Stimulated activated CD8-positive, alpha-beta memory T cell treated with anti-CD3 and anti-CD28 coated beads, Interleukin-4, amount 100 ng/mL, for 48 hours (primary cell): ENCODE measurements at regions not wholly inside any gene's neighbourhood (a gene's known extent, or its start where the extent isn't known, plus 50 kb on each side); places are given as distances from the start of the nearest gene placed in this dataset.
"Not testable (repeated sequence)": the region's sequence is repeated elsewhere in the genome, so short reads cannot be mapped to it uniquely, and the experiment has no call there.

Experiments used
- DNase-seq: peaks from one replicate; pipeline ENCODE4 v3.0.0-alpha.2; 2020

DNA sequence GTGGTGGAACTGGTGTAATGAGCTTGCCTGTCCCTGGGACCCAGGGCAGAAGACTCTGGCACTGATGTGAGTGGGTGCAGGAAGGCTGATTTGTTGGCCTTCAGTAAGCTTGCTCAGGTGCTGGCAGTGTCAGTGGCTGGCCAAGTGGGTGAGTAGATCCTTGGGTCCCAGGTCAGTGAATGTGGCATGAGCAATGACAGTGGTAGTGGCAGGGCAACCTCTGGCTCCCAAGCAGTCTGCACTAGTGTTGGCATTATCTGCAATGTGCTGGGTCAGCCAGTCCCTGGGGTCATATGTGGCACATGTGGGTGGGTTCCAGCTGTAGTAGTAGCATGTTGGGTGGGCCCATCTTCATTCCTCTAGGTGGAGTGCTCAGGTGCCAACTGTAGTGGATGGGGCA lies 640.9 kb upstream of the GRM3 start:
- DNase-seq: no peak

DNA sequence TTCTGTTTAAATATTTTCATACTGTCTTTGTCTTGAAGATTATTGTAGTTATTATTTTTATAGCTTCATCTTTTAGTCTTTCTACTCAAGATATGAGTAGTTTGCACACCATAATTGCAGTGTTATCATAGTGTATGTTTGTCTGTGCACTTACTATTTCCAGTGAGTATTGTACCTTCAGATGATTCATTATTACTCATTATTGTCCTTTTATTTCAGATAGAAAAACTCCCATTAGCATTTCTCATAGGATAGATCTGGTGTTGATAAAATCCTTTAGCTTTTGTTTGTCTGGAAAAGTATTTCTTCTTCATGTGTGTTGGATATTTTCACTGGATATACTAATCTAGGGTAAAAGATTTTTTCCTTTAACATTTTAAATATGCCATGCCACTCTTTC lies 646.2 kb upstream of the GRM3 start:
- DNase-seq: no peak

DNA sequence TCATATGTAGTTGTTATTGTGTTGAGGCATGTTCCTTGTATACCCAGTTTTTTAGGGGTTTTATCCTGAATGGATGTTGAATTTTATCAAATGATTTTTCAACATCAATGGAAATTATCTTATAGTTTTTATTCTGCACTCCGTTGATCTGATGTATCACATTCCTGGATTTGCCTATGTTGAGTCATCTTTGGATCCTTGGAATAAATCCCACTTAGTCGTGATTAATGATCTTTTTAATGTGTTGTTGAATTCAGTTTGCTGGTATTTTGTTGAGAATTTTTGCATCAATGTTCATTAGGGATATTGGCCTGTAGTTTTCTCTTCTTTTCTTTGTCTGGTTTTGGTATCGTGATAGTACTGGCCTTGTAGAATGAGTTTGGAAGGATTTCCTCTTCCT lies 648.6 kb upstream of the GRM3 start:
- DNase-seq: no peak

DNA sequence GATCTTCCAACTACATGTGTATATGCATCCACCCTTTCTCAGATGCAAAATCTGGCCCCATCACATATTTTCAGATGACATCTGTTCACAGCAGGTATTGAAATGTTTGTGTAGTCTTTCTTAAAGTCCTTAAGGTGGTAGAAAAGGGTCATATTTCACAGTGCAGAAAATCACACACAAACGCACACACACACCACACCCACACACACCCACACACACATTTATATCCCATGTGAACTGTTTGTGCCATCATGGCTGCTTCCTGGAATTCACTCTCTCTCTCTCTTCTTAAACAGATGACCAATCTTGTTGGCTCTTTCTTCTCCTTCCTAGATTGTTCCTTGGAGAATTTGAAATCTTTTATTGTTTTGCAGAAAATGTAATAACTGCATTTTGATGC lies 663.0 kb upstream of the GRM3 start:
- no peak for DNase-seq

DNA sequence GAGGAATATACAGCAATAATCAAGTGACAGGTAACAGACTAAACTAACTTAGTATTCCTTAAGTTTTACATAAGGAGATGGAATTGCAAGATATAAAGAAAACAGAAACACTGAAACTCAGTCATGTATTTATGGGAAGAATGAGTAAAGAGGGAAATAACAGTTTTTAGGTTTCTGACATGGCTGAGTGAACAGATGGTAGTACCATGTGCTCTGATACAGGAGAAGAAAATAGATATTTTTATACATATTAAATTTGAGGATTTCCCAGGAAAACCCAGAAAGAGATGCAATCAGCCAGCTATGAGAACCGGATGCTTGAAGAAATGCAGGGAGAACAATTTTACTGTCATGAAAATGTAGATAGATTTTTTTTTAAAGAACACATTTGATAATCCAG lies 669.5 kb upstream of the GRM3 start:
- DNase-seq: no peak

DNA sequence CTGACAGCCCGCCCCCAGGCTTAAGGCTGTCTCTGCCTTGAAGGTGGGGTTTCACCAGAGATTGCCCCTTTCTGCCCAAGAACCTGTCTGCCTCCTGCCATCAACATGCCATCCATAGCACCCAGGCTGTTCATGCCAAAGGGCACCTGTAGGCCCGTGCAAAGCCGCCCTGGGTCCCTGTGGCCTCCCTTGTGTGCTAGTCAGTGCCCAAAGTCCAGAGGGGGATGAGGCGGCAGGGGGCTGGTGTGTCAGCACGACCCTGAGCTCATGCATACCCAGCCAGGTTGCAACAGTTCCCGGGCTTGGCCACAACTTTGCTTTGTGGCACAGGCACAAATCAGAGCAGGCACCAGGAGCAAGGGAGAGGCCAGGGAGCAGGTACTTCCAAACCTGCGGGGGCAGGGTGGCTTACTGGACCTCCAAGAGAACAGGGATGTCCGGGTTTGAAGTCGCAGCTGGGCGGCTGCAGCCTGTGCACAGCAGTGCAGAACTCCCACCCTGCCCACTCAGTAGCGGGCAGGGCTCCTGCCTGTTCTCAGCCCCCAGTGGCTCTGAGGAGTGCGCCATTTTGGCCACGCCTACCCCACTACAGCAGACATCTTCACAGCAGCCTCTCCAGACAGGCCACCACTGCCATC lies 671.1 kb upstream of the GRM3 start:
- DNase-seq: no peak

DNA sequence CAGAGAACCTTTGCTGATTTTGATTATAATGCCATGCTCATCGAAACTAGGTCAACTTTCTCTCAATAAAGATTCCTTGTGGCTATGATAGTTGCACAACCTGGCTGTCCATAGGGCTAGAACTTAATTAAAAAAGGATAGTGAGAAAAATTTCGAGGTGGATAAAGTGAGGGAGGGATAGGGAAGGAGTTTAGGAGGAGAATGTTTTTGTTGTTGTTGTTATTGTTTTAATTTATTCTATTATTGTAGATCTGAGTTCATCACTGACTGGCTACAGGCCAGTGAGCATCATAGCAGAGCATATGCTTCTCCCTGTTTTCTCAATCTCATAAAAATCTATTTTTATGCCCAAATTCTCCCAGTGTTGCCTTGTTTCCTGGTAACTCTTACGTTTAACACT lies 688.7 kb upstream of the GRM3 start:
- no peak for DNase-seq

DNA sequence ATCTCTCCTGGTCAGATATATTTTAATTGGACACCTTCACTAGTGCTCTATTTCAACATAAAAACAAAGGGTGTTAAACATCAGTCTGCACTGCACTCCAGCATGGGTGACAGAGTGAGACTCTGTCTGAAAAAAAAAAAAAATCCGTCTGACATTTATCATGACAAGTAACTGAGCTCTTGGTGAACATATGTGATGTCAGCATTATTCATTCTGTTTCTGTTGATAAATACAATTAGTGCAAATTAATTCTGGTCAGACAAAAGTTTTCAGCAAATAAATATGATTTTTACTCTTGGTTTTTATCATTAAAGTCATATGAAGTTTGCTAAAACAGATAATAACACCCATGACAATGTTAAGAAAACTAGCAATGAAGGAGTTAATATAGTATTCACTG lies 692.8 kb upstream of the GRM3 start:
- DNase-seq: no peak

DNA sequence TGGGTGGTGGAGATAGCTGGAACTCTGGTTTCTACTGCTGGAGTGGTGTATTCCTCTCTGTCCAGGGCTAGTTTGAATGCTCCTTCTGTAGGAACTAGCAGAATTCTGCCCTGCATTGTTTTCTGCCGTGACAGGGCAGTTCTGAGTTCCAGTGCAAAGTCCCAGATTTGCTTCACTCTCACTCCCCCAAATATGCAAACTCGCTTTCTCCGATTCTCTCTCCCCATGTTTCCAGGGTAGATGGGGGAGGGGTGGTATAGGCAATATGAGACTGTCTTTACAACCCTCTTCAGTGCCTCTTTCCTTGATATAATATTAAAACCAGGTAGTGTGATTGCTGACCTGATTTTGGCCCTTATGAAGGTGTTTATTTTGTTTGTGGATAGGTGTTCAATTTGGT lies 693.3 kb upstream of the GRM3 start:
- DNase-seq: no peak

DNA sequence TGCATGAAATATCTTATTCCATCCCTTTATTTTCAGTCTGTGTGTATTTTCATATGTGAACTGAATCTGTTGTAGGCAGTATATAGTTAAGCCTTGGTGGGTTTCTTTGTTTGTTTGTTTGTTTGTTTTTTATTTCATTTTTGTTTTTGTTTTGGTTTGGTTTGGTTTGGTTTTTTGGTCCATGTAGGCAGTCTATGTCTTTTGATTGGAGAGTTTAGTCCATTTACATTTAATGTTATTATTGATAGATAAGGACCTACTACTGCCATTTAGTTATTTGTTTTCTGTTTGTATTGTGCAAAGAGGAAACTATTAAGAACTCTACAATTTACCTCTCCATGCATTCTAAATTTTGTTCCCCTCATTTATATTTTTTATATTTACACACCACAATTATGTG lies 695.9 kb upstream of the GRM3 start:
- no peak for DNase-seq

DNA sequence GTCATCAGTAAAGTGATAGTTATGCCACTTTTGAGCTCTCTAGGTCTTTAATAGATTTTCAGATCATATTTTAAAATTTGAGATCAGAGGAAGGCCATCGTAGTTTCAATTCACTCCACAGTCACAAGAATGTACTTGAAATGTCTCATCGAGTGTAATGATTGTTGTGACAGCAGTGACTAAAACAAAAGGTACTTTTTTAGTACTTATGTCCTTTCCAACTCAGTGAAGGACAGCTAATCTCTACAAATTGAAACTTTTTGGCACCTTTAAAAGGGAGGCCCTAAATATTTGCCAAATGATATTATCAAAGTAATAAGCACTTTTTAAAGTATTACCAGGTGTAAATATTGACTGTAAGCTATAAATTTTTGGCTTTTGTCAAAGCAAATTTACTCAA lies 702.9 kb upstream of the GRM3 start:
- no peak for DNase-seq

DNA sequence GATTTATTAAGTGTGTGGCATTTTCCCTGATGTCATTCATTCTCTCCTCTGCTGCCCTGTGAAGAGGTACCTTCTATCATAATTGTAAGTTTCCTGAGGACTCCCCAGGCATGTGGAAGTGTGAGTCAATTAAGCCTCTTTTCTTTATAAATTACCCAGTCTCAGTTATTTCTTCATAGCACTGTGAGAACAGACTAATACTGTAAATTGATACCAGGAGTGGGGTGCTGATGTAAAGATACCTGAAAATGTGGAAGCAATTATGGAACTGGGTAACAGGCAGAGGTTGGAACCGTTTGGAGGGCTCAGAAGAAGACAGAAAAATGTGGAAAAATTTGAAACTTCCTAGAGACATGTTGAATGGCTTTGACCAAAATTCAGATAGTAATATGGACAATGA lies 711.8 kb upstream of the GRM3 start:
- DNase-seq: no peak

DNA sequence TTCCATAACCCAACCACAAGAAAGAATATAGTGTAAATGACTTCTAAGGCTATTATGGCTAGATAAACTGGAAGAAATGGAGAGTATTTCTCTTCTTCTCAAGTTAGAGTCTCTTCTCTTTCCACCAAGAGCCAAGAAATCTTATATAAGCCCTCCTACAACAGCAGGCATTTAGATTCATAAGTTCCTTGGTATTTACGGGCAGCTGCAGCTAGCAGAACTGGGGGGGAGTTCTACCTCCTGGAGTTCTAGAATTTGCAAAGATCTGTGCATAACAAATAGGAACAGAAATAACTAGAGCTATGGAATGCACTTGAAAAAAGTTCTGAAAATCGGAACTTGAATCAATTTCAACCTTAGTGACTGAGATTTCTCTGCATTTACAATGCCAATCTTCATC lies 715.2 kb upstream of the GRM3 start:
- no peak for DNase-seq

DNA sequence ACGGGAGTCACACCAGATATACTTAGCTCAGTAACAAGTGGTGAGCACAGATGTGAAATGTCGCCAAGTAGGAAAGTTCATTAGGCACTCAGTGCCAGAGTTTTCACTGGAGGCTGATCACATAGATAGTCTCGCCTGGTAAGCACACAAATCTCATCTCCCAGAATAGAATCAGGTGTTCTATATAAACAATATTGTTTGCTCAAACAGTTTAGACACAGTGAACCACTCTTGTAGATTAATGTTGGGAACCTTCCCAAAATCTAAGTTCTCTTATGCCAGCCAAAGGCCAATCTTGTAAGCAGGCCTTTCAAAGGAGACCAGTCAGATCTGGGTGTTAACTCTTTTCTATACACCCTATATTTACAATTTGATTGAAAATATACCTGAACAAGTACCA lies 716.5 kb upstream of the GRM3 start:
- DNase-seq: no peak

DNA sequence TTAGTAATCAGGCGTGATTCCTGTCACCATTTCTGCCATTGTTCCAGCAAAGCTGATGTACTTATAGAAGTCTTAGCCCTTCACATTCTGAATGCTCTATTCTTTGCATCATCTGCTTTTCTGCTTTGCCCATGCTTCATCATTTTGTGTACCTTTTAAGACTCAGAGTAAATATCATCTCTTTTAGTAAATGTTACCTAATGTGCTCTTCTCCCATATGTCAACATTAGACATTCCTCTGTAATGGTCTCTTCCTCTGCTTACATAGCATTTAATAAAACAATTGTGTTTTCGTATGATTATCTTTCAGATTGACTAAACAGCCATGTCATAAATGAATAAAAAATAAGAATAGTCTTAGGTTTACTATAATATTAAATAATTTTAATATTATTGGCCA lies 719.6 kb upstream of the GRM3 start:
- DNase-seq: no peak

DNA sequence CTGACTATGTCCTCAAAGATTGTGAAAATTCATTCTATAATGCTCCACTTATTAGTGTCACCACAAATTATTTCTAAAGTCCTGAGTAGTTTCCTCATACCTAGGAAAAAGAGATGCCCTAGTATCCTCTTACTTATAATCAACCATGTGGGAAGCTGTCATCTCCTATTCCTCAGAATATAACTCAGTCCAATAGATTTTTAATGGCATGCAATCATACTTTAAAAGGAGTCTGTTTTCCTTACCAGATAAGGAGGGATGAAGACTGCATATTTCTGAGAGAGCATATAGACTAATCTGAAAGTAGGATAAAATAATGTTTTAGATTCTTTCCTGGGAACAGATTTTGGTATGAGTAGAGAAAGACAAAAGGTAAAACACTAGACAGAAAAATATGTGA lies 727.7 kb upstream of the GRM3 start:
- no peak for DNase-seq

DNA sequence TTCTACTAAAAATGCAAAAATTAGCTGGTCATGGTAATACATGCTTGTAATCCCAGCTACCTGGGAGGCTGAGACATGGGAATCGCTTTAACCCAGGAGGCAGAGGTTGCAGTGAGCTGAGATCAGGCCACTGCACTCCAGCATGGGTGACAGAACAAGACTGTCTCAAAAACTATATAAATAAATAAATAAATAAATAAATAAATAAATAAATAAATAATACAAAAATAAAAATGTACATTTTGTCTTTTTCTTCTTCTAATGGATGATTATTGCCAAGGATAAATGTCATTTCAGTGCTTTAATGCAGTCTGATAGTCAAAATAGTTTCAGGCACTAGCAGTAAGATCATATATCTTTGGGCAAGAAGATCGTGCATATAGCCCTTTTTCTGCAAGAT lies 727.6 kb upstream of the SEMA3D start:
- no peak for DNase-seq

DNA sequence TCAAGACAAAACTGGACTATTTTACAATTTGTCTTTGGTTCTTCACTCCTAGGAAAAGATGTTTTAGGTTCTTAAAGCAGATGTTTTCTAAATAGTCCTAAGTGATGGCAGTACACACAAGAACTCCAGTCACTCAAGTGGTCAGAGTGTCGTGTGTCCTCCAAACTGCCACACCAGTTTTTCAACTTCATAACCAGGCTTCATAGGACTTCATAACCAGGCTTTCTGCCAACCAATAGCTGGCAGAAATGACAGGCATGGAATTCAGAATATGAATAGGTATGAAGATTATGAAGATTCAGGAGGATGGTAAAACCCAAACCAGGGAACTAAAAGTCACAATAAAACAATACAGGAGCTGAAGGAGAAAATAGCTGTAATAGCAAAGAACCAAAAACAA lies 721.2 kb upstream of the SEMA3D start:
- DNase-seq: no peak

DNA sequence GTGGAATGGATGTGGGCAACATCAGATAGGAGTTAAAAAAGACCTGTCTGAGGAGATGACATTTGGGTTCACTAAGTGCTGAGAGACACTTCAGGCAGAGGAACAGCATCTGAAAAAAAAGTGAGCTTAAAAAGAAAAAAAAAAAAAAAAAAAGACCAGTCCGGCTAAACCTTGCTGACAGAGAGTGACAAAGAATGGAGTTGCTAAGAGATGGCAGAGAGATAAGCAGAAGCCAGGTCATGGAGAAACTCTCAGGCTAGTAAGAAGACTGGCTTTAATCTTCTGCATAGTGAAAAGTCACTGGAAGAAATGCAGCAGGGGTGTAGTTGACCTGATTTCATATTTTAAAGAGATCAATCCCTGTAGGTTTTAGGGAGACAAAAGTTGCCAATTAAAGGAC lies 711.1 kb upstream of the SEMA3D start:
- no peak for DNase-seq

DNA sequence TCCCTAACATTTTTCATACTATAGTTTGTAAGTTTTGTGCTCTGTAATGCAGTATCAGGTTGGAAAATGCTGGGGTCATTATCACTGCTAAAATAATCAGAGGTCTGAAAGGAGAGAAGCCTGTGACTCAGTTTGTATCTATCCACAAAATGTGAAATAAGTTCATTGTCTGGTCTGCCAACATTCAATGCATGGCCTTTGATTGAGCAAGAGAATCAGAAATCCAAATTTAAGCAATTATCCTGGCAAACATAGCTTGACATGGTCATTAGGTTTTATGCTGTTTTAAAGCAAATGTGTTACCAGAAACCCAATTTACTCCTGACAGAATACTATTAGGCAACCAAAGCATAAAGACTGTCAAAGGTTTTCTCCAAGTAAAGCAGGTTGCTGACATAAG lies 709.7 kb upstream of the SEMA3D start:
- no peak for DNase-seq

DNA sequence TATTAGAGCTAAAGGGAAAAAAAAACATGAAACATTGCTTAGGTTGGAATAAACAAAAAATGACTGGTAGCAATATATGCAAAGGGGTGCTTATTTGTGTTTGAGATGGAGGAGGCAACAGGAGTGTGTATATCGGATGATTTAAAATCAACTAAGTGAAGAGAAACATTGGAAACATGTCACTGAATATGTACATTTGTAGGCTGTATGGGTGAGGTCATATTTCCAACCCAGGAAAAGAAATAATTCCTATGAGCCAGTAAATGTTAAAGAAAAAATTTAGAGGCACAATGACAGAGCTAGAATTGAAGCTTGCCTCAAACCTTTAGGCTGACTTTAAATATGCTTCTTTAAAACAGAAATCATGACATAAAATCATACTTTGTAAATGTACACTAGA lies 709.0 kb upstream of the SEMA3D start:
- DNase-seq: no peak

DNA sequence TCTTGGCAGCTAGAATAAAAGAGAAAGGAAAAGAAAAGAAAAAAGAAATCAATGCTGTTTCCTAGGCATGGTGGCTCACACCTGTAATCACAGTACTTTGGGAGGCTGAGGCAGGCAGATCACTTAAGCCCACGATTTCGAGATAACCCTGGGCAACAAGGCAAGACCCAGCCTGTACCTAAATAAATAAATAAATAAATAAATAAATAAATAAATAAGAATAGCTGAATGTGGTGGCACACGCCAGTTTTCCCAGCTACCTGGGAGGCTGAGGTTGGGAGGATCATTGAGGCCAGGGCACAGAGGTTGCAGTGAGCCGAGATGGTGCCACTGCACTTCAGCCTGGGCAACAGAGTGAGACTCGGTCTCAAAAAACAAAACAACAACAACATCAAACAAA lies 705.0 kb upstream of the SEMA3D start:
- not testable (repeated sequence) for DNase-seq

DNA sequence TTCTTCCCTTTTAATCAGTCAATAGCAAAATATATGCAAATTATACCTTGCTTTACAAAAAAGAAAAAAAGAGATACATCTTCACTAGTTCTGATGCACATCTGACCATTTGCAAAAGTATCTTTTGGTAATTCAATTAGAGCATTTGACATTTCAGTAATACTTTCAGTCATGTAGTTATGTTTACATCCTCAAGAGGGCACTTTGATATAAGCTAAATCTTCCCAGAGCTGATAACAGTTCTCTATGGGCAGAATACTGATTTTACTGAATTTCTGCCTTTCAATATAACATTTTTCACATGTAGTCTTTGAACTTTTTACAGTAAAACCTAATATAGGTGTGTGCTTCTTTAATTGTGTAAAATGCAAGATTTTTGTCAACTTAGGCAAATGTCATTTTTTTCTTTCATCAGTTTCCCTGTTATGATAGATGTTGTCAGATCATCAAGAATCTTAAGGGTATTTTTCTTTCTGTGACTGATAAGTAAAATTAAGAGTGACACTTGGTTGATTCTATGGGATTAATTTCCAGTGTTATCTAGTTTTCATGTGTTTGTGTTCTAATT lies 703.5 kb upstream of the SEMA3D start:
- no peak for DNase-seq

DNA sequence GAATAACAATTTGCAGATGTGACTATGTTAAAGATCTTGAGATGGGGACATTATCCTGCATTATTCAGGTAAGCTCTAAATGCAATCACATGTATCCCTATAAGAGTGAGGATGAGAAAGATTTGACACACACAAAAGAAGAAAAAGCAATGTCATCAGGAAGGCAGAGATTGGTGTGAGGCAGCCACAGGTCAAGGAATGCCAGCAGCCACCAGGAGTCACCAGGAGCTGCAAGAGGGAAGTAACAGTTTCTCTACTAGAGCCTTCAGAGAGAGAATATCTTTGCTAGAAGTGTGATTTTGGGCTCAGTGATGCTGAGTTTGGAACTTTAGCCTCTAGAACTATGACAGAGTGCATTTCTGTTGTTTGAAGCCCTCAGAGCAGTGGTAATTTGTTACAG lies 700.3 kb upstream of the SEMA3D start:
- DNase-seq: no peak

DNA sequence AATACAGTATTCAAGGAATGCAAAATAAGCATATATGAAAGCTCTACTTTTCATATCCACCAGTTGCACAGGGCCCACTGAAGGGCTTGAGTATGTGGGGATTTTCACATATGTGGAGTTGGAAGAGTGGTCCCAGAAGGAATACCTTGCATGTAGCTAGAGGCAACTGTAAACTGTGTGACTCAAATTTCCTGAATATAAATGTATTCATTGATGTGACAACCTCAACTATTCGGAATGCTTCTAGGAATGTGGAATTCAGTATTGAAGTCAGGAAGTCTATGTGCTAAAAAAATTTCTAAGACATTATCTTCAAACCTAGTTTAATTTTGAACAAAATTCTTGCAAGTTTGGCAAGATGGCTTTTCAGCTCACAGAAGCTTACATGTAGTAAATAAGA lies 695.5 kb upstream of the SEMA3D start:
- DNase-seq: no peak

DNA sequence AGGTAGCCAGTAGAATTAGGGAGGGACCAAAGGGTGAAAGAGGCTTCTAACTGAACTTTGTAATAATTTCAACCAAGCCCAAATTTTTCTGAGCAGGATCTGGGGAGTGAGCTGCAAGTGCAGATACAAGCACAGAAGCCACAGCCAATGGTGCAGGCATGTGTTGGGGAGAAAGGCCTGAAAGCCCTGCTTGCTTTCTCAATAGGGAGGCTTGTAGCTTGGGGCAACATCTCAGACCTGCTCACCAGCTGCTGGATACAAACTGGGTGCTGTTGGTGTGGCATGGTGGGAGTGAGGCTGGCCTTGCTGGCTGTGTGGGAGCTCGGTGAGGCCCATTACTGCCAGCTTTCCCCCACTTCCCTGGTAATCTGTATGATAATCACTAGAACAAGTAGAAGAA lies 688.5 kb upstream of the SEMA3D start:
- DNase-seq: no peak
